PC-9 (cell line): ENCODE measurements at regions not wholly inside any gene's neighbourhood (a gene's known extent, or its start where the extent isn't known, plus 50 kb on each side); places are given as distances from the start of the nearest gene placed in this dataset.

Experiments used
- BruUV-seq: library from RNA; stranded (reverse); fragments of 400-500 nt; replicated peaks from 2 replicates; lab custom pipeline; 2021; lab: Mats Ljungman, UMichigan
- CTCF ChIA-PET: fragments of 300-600 bp; sonication (Branson Sonifier 250); formaldehyde crosslinking; loops from one replicate; lab custom pipeline; 2022; ENCODE audit warnings: antibody characterized with exemption; lab: Charles Lee
- POLR2A ChIA-PET: fragments of 300-600 bp; sonication (Branson Sonifier 250); formaldehyde crosslinking; loops from one replicate; lab custom pipeline; 2022; ENCODE audit warnings: antibody characterized with exemption; ENCODE audit not compliant: unreplicated experiment; lab: Charles Lee
- DNase-seq, 2 experiments: peaks; one replicate each; pipeline versions ENCODE4 v3.0.0 to v3.0.0-alpha.2; 2015 to 2022; ENCODE audit warnings: mixed read lengths in 1 of 2
- H2AFZ ChIP-seq: fragments of 200-600 bp; sonication (generic); 2 replicates; pipeline ENCODE4 v1.8.1; 2017; ENCODE audit warnings: antibody characterized with exemption
- H3F3A ChIP-seq: fragments of 200-600 bp; sonication (generic); 2 replicates; pipeline ENCODE4 v1.8.1; 2017; ENCODE audit warnings: antibody characterized with exemption, mild to moderate bottlenecking, low read depth; ENCODE audit not compliant: insufficient read depth
- H3K27ac ChIP-seq: fragments of 200-600 bp; sonication (generic); 2 replicates; pipeline ENCODE4 v1.6.1; 2016; ENCODE audit warnings: mixed run types
- H3K27me3 ChIP-seq: fragments of 200-600 bp; sonication (generic); 2 replicates; pipeline ENCODE4 v1.6.1; 2016; ENCODE audit warnings: low read depth, mixed run types; ENCODE audit not compliant: insufficient read depth
- H3K36me3 ChIP-seq: fragments of 200-600 bp; sonication (generic); 2 replicates; pipeline ENCODE4 v1.6.1; 2016; ENCODE audit warnings: low read depth, mixed run types
- H3K4me1 ChIP-seq: fragments of 200-600 bp; sonication (generic); replicated peaks from 2 replicates; pipeline ENCODE4 v1.6.1; 2016; ENCODE audit warnings: mixed run types; ENCODE audit not compliant: insufficient read depth
- H3K4me2 ChIP-seq: fragments of 200-600 bp; sonication (generic); 2 replicates; pipeline ENCODE4 v1.6.1; 2017; ENCODE audit warnings: mixed run types
- H3K4me3 ChIP-seq: fragments of 200-600 bp; sonication (generic); 2 replicates; pipeline ENCODE4 v1.6.1; 2016; ENCODE audit warnings: mixed run types
- H3K79me2 ChIP-seq: fragments of 200-600 bp; sonication (generic); 2 replicates; pipeline ENCODE4 v1.6.1; 2017; ENCODE audit warnings: low read depth, mixed run types
- H3K9me2 ChIP-seq: fragments of 200-600 bp; sonication (generic); 2 replicates; pipeline ENCODE4 v1.8.1; 2017; ENCODE audit warnings: mild to moderate bottlenecking; ENCODE audit not compliant: insufficient read depth
- H3K9me3 ChIP-seq: fragments of 200-600 bp; sonication (generic); 2 replicates; pipeline ENCODE4 v1.8.1; 2016; ENCODE audit warnings: low read depth; ENCODE audit not compliant: insufficient read depth
- H4K20me1 ChIP-seq: fragments of 200-600 bp; sonication (generic); 2 replicates; pipeline ENCODE4 v1.8.1; 2017; ENCODE audit not compliant: insufficient read depth
- EZH2 ChIP-seq: fragments of 200-600 bp; sonication (generic); IDR thresholded peaks from 2 replicates; pipeline ENCODE4 v1.8.0; 2017; ENCODE audit warnings: antibody characterized with exemption, low read depth
- intact Hi-C: fragments of 100-400 bp; cut with micrococcal nuclease; formaldehyde crosslinking; loops from one replicate; pipeline ENCODE4 v1.10.0; 2022; ENCODE audit not compliant: unreplicated experiment
- TF ChIP-seq, protein P1 (sequence below): fragments of 200-600 bp; sonication (generic); conservative IDR thresholded peaks from 2 replicates; pipeline ENCODE4 v1.6.1; 2017; ENCODE audit warnings: mixed run types, antibody characterized with exemption, mild to moderate bottlenecking, moderate library complexity

DNA sequence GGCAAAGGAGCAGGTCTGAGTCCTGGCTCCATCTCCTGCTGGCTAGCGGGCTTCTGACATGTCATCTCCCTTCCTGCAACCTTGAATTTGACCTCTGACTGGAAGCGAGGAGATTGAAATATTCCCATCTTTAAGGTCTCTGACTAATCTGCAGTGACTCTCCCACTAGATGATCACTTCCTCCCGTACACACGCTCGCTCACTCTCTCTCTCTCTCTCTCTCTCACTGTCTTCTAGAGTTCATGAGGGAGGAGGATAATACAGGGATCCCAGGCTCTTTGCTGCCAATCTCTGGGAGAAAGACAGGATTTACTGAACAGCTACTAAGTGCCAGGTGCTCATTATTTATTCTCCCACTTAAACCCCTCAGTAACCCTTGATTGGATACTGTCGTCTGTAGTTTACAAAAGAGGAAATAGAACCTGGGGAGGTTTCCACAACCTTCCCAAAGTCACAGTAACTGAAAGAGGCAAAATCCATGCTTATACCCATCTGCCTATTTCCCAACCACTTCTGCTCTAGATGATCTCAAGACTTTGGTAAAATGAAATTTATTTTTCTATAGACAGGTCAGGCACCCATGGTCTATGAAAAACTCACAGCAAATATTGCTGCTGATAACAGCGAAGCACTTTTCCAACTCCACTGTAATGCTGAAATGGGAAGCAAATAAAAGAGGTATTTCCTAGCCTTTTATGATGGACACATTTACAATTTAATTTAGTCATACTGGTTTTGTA lies 193.5 kb upstream of the C1QTNF7 start:
- Histone ChIP-seq H4K20me1 (no peaks in the 10 kb centered on the region), H3K9me2 (no peaks in the 10 kb centered on the region), H3K79me2 (no peaks in the 10 kb centered on the region), H3K27ac (no peak overlapping the region), H3K36me3 (no peaks in the 10 kb centered on the region), H3K4me3 (no peak overlapping the region), H2AFZ (no peak overlapping the region), H3K4me1 (no peaks in the 10 kb centered on the region), H3F3A (no peaks in the 10 kb centered on the region), H3K27me3 (no peaks in the 10 kb centered on the region), H3K4me2 (no peak overlapping the region), H3K9me3 (no peaks in the 10 kb centered on the region)
- BruUV-seq, result no TSS peak
- DNase-seq, result no peak
- ChIA-PET CTCF (no interaction called here), POLR2A (no interaction called here)
- TF ChIP-seq, protein P1, sequence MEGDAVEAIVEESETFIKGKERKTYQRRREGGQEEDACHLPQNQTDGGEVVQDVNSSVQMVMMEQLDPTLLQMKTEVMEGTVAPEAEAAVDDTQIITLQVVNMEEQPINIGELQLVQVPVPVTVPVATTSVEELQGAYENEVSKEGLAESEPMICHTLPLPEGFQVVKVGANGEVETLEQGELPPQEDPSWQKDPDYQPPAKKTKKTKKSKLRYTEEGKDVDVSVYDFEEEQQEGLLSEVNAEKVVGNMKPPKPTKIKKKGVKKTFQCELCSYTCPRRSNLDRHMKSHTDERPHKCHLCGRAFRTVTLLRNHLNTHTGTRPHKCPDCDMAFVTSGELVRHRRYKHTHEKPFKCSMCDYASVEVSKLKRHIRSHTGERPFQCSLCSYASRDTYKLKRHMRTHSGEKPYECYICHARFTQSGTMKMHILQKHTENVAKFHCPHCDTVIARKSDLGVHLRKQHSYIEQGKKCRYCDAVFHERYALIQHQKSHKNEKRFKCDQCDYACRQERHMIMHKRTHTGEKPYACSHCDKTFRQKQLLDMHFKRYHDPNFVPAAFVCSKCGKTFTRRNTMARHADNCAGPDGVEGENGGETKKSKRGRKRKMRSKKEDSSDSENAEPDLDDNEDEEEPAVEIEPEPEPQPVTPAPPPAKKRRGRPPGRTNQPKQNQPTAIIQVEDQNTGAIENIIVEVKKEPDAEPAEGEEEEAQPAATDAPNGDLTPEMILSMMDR, result no peak
- TF ChIP-seq EZH2, result no peak
- intact Hi-C loops, result loop anchor here (10.0 kb wide), 1 partner anchor 421 kb away; the partner anchor contains the start of gene FBXL5

DNA sequence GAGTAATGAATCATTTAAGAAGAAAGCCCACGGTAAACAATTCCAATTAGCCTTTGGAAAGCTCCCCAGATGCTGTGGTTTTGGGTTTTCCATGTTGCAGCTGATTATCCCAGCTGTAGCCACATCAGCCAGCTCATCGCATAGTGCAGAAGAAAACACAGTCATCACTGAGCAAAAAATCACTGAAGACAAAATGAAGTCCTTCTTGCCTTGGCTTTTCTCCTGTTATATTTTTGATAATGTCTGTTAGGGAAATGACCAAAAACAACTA lies 193.0 kb upstream of the C1QTNF7 start:
- POLR2A ChIA-PET, result no interaction called here

DNA sequence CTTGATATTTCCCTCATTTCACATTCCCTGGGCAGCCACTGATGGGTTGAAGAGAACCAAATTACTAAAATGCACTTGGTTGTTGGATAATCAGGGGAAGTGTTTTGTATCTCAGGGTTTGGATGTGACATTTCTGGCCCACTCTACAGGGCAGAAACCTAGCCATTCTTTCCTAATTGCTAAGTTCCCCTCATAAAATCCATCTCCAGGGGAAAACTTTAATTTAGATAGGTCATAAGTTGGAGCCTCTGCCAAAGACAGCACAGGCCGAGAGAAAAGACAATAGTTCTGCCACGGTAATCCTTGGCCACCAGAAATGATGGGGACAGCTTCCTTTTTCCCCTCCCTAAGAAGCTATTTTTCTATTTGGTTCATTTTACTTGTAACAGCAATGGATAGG lies 192.7 kb upstream of the C1QTNF7 start:
- Histone ChIP-seq H3K9me2 (no peaks in the 10 kb centered on the region), H3K36me3 (no peaks in the 10 kb centered on the region), H3K4me2 (no peak overlapping the region), H3F3A (no peaks in the 10 kb centered on the region), H3K4me3 (no peak overlapping the region), H3K9me3 (no peaks in the 10 kb centered on the region), H2AFZ (no peak overlapping the region), H3K27me3 (no peaks in the 10 kb centered on the region), H3K4me1 (no peaks in the 10 kb centered on the region), H4K20me1 (no peaks in the 10 kb centered on the region), H3K79me2 (no peaks in the 10 kb centered on the region), H3K27ac (no peak overlapping the region)
- ChIA-PET POLR2A (no interaction called here), CTCF (interaction anchor here (0.7 kb wide), 1 partner anchor 34 kb away, joined by 5 read pairs; no protein-coding TSS in a partner anchor)
- DNase-seq, result no peak
- BruUV-seq, result no TSS peak
- intact Hi-C loops, result loop anchor here (10.0 kb wide), 1 partner anchor 420 kb away; the partner anchor contains the start of gene FBXL5
- TF ChIP-seq, protein P1, result no peak
- no peak for TF ChIP-seq EZH2

More for the DNA sequence above, 193.0 kb upstream of the C1QTNF7 start:
- H3K79me2 ChIP-seq, result no peaks in the 10 kb centered on the region
- no peaks in the 10 kb centered on the region for H3K27me3 ChIP-seq
- H3K36me3 ChIP-seq, result no peaks in the 10 kb centered on the region
- H3K4me1 ChIP-seq, result no peaks in the 10 kb centered on the region
- H3K9me3 ChIP-seq, result no peaks in the 10 kb centered on the region
- H3K4me3 ChIP-seq, result no peak overlapping the region
- TF ChIP-seq, protein P1, result no peak
- TF ChIP-seq EZH2, result no peak
- H4K20me1 ChIP-seq, result no peaks in the 10 kb centered on the region
- no peak overlapping the region for H3K27ac ChIP-seq
- CTCF ChIA-PET, result interaction anchor here (0.7 kb wide), 1 partner anchor 33 kb away, joined by 5 read pairs; no protein-coding TSS in a partner anchor
- no peak overlapping the region for H3K4me2 ChIP-seq
- intact Hi-C loops, result loop anchor here (10.0 kb wide), 1 partner anchor 420 kb away; the partner anchor contains the start of gene FBXL5
- no peaks in the 10 kb centered on the region for H3F3A ChIP-seq
- no peak overlapping the region for H2AFZ ChIP-seq
- no peak for DNase-seq
- no peaks in the 10 kb centered on the region for H3K9me2 ChIP-seq
- no TSS peak for BruUV-seq
